Motor neuron (in vitro differentiated cells): ENCODE measurements at regions not wholly inside any gene's neighbourhood (a gene's known extent, or its start where the extent isn't known, plus 50 kb on each side); places are given as distances from the start of the nearest gene placed in this dataset.
"Not testable (repeated sequence)": the region's sequence is repeated elsewhere in the genome, so short reads cannot be mapped to it uniquely, and the experiment has no call there.

Experiments used
- ATAC-seq, 8 experiments: fragments of 200-7000 bp; cut with Tn5 transposase; replicated peaks in 6 of 8; 2 replicates each; pipeline ENCODE4 v1.8.0; 2021; ENCODE audit warnings: mild to moderate bottlenecking in 8 of 8, moderate library complexity in 8 of 8
- H3K27ac ChIP-seq, 2 donors: fragments of 250-450 bp; sonication (Bioruptor Pico); 2 replicates each; pipeline ENCODE4 v1.9.0; 2021; ENCODE audit warnings: antibody characterized with exemption in 2 of 2, mild to moderate bottlenecking in 2 of 2, moderate library complexity in 1 of 2
- H3K4me1 ChIP-seq, 2 donors: fragments of 250-450 bp; sonication (Bioruptor Pico); replicated peaks in 1 of 2; 2 replicates each; pipeline ENCODE4 v1.6.1; 2021; ENCODE audit warnings: antibody characterized with exemption in 2 of 2, mild to moderate bottlenecking in 2 of 2, moderate library complexity in 1 of 2
- H3K4me3 ChIP-seq, 5 donors: fragments of 250-450 bp; sonication (Bioruptor Pico); 2 replicates each; pipeline ENCODE4 v1.9.0; 2021; ENCODE audit warnings: antibody characterized with exemption in 5 of 5, mild to moderate bottlenecking in 5 of 5, moderate library complexity in 4 of 5
- WGBS, 10 experiments: fragments of 450-650 bp; shearing (Covaris generic); methylation state at CpG; one replicate each; pipeline ENCODE4 v1.0.0; 2022; 5-methylcytosine and 5-hydroxymethylcytosine counted together
- in situ Hi-C, 9 experiments: fragments of 400-800 bp; cut with MboI; loops; one replicate each; pipeline ENCODE4 v1.15.0; 2021; ENCODE audit warnings: low sequenced_read_pairs in 9 of 9, low pct_unique_long_range_greater_than_20kb in 2 of 9; ENCODE audit not compliant: unreplicated experiment in 9 of 9

GRCh38 chr3:80612366-80612765, 844.6 kb upstream of the ROBO1 start:
- Histone ChIP-seq H3K27ac (no peak overlapping the region), H3K4me3 (no peak overlapping the region), H3K4me1 (no peaks in the 10 kb centered on the region)
- no peak for ATAC-seq
- WGBS, 10 experiments: 6 to 81% (median 38%) methylated on average over 1 to 2 of the region's 2 CpGs
- in situ Hi-C loops: no loop called here

DNA sequence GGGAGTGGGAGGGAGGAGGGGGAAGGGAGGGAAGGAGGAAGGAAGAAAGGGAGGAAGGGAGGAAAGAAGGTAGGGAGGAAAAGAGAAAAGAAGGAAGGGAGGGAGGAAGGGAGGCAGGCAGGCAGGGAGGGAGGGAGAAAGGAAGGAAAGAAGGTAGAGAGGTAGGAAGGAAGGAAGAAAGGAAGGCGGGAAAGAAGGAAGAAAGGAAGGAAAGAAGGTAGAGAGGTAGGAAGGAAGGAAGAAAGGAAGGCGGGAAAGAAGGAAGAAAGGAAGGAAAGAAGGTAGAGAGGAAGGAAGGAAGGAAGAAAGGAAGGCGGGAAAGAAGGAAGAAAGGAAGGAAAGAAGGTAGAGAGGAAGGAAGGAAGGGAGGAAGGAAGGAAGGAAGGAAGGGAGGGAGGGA, 840.3 kb upstream of the ROBO1 start:
- in situ Hi-C loops, H3K4me1 ChIP-seq, H3K27ac ChIP-seq, H3K4me3 ChIP-seq, ATAC-seq: not testable (repeated sequence)
- WGBS, 10 experiments: 39 to 91% (median 80%) methylated on average over 2 to 3 of the region's 3 CpGs; no CpG with 5 or more reads in 3 of the 10 experiments

DNA sequence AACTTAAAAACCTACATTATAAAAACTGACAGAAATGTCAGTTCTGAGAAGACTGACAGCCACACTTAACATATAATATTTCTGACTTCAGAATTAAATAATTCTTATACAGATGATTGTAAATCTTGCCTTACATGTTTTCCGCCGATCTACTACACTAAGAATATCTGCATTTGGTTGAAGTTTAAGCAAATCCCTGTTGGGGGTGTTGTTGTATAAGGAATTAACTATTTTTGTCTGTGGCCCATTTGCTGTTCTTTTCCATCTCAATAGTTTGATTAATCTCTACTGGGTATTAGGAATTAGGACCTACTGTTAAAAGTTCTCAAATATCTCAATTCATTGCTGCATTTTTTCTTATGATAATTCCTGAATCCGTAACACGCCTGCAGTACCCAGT, 838.3 kb upstream of the ROBO1 start:
- H3K27ac ChIP-seq: no peak overlapping the region
- H3K4me1 ChIP-seq: peaks cover 0 to 6% of the 10 kb centered on the region in 2 donors
- 21 to 100% (median 52%) methylated on average over 2 to 4 of the region's 4 CpGs; no CpG with 5 or more reads in 1 of the 10 experiments for WGBS, 10 experiments
- in situ Hi-C loops: no loop called here
- H3K4me3 ChIP-seq: no peak overlapping the region
- ATAC-seq: peak in 1 of 8 experiments; percentile 51

DNA sequence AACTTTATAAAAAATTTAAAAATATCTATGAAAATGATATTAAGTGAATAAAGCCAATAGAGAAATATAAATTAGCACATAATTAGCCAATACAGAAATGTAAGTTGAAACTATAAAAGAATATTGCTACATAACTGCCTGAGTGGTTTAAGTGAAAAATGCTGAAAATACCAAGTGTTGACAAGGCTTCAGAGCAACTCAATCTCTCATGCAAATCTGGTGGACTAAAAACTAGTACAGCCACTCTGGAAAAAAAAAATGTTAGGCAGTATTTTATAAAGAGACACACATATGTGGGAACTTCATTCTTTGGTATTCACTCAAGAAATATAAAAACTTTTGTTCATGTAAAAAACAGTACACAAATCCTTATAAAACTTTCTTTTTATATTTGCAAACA, 833.7 kb upstream of the ROBO1 start:
- no peak for ATAC-seq
- Histone ChIP-seq H3K4me3 (no peak overlapping the region), H3K4me1 (peaks cover 0 to 6% of the 10 kb centered on the region in 2 donors), H3K27ac (no peak overlapping the region)
- in situ Hi-C loops: no loop called here

DNA sequence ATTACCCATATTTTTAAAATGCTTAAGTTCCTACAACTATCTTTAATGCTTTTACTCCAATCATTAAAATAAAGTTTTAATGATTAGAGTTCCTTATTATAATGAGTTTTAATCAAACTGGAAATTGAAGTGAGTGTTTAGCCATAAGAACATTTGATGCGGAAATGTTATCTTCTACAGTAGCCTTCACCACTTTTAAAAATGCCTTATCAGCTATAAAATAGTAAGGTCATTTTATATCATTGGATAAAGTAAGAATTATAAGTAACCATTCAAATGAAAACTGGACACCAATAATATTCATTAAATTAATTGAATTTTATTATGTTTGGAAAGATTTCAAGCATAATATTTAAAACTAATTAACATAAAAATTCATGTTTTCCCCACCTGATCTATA, 825.0 kb upstream of the ROBO1 start:
- no peak for ATAC-seq
- in situ Hi-C loops: no loop called here
- WGBS, 10 experiments: 0 to 70% (median 29%) methylated on average over 1 of the region's 1 CpG; no CpG with 5 or more reads in 1 of the 10 experiments
- H3K4me3 ChIP-seq: no peak overlapping the region
- H3K27ac ChIP-seq: no peak overlapping the region
- H3K4me1 ChIP-seq: no peaks in the 10 kb centered on the region

- 60 to 100% (median 100%) methylated on average over 1 to 2 of the region's 2 CpGs; no CpG with 5 or more reads in 2 of the 10 experiments for WGBS, 10 experiments
- no peaks in the 10 kb centered on the region for H3K4me1 ChIP-seq
These were observed 818.5 kb upstream of the ROBO1 start for GRCh38 chr3:80586338-80586737.

GRCh38 chr3:80580146-80580545, 812.3 kb upstream of the ROBO1 start:
- H3K4me1 ChIP-seq: no peaks in the 10 kb centered on the region
- in situ Hi-C loops: no loop called here
- no peak for ATAC-seq
- H3K27ac ChIP-seq: no peak overlapping the region
- 0 to 93% (median 63%) methylated on average over 1 to 2 of the region's 2 CpGs; no CpG with 5 or more reads in 1 of the 10 experiments for WGBS, 10 experiments
- no peak overlapping the region for H3K4me3 ChIP-seq

More at GRCh38 chr3:80586338-80586737, 818.5 kb upstream of the ROBO1 start:
- in situ Hi-C loops: no loop called here
- no peak for ATAC-seq
- H3K27ac ChIP-seq: no peak overlapping the region
- no peak overlapping the region for H3K4me3 ChIP-seq

GRCh38 chr3:80564391-80564790, 796.6 kb upstream of the ROBO1 start:
- no peak for ATAC-seq
- 0 to 42% (median 27%) methylated on average over 1 to 2 of the region's 2 CpGs for WGBS, 10 experiments

GRCh38 chr3:80559701-80560100, 791.9 kb upstream of the ROBO1 start:
- WGBS, 10 experiments: 0 to 100% (median 87%) methylated on average over 1 to 4 of the region's 4 CpGs; no CpG with 5 or more reads in 1 of the 10 experiments
- H3K4me1 ChIP-seq: peaks cover 0 to 3% of the 10 kb centered on the region in 2 donors
- H3K27ac ChIP-seq: no peak overlapping the region
- in situ Hi-C loops: no loop called here
- H3K4me3 ChIP-seq: no peak overlapping the region
- ATAC-seq: peak in 1 of 8 experiments; percentile 44

More at GRCh38 chr3:80564391-80564790, 796.6 kb upstream of the ROBO1 start:
- Histone ChIP-seq H3K27ac (no peak overlapping the region), H3K4me3 (no peak overlapping the region), H3K4me1 (no peaks in the 10 kb centered on the region)
- in situ Hi-C loops: no loop called here

GRCh38 chr3:80556763-80557162, 789.0 kb upstream of the ROBO1 start:
- Histone ChIP-seq H3K27ac (no peak overlapping the region), H3K4me1 (peaks cover 0 to 3% of the 10 kb centered on the region in 2 donors), H3K4me3 (no peak overlapping the region)
- peak in 1 of 8 experiments; percentile 26 for ATAC-seq
- in situ Hi-C loops: no loop called here
- 13 to 100% (median 60%) methylated on average over 1 of the region's 1 CpG; no CpG with 5 or more reads in 3 of the 10 experiments for WGBS, 10 experiments

DNA sequence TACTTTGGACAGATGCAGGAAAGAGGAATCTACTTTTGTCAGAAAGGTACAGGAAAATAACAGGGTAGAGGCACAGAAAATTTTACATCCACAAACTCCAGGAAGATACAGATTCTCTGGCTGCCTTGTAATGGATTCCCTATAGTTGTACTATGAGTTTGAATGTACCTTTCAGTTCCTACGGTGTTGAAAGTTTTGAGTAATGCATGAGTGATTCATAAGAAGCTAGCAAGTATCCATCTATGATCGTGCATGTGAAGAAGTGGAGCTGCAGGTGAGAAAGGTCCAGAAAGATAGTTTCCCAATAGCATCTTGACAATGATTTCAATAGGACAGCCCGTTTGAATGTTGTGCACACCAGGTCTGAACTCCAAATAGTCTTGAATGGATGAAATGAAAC, 786.5 kb upstream of the ROBO1 start:
- Histone ChIP-seq H3K4me3 (no peak overlapping the region), H3K4me1 (peaks cover 0 to 6% of the 10 kb centered on the region in 2 donors), H3K27ac (no peak overlapping the region)
- ATAC-seq: no peak
- WGBS, 10 experiments: 13 to 100% (median 74%) methylated on average over 1 to 3 of the region's 3 CpGs; no CpG with 5 or more reads in 2 of the 10 experiments
- in situ Hi-C loops: no loop called here

GRCh38 chr3:80553211-80553610, 785.4 kb upstream of the ROBO1 start:
- Histone ChIP-seq H3K27ac (no peak overlapping the region), H3K4me3 (no peak overlapping the region), H3K4me1 (peaks cover 0 to 6% of the 10 kb centered on the region in 2 donors)
- in situ Hi-C loops: no loop called here
- WGBS, 10 experiments: 4 to 98% (median 86%) methylated on average over 2 to 4 of the region's 4 CpGs; no CpG with 5 or more reads in 1 of the 10 experiments
- ATAC-seq: no peak

GRCh38 chr3:80550174-80550573, 782.4 kb upstream of the ROBO1 start:
- Histone ChIP-seq H3K27ac (no peak overlapping the region), H3K4me1 (peaks cover 0 to 3% of the 10 kb centered on the region in 2 donors), H3K4me3 (no peak overlapping the region)
- peak in 5 of 8 experiments; percentile 61 to 98 (median 82) for ATAC-seq
- in situ Hi-C loops: no loop called here
- WGBS, 10 experiments: 16 to 86% (median 69%) methylated on average over 1 to 5 of the region's 5 CpGs; no CpG with 5 or more reads in 1 of the 10 experiments

DNA sequence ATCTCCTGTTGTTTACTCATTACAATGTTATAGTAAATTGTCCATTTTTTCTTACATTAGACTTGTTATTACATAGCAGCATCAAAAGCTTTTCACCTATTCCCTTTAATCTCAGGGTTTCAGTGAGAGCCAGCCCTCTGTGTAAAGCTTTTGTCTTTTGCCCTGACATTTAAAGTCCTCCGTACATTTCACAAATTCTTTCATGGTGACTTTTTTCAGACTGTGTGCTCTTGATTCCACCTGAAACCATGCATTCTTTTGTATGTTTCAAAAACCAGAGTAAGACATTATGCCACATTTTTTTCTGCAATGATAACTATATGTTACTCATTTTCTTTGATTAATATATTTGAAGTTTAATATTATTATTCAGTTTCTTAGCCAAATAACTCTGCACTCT, 781.4 kb upstream of the ROBO1 start:
- Histone ChIP-seq H3K4me1 (peaks cover 0 to 6% of the 10 kb centered on the region in 2 donors), H3K27ac (no peak overlapping the region), H3K4me3 (no peak overlapping the region)
- no peak for ATAC-seq
- in situ Hi-C loops: no loop called here
- 10 to 100% (median 60%) methylated on average over 1 of the region's 1 CpG; no CpG with 5 or more reads in 1 of the 10 experiments for WGBS, 10 experiments
